ENCODE measurements at regions not wholly inside any gene's neighbourhood (a gene's known extent, or its start where the extent isn't known, plus 50 kb on each side); places are given as distances from the start of the nearest gene placed in this dataset.

GRCh38 chr3:182414586-182414985 is 378.7 kb upstream of the ATP11B start:
- Histone ChIP-seq H4K20me1 (replicated peaks; ENCODE audit: control insufficient read depth, extremely low read depth, insufficient read depth, low read length) (no peaks in the 10 kb centered on the region), H3K27ac (ENCODE audit: insufficient read depth, low read depth, low read length) (no peak overlapping the region), H3K27me3 (ENCODE audit: control insufficient read depth in 2 of 2, insufficient read depth in 2 of 2, low read length in 2 of 2) (no peaks in the 10 kb centered on the region), H3K9me1 (replicated peaks; ENCODE audit: control insufficient read depth, extremely low read depth, insufficient read depth, low read length) (no peaks in the 10 kb centered on the region), H3K36me3 (ENCODE audit: control insufficient read depth in 2 of 2, extremely low read depth in 1 of 2, insufficient read depth in 2 of 2, low read length in 2 of 2) (no peaks in the 10 kb centered on the region), H3K4me2 (ENCODE audit: insufficient read depth, low read length) (no peak overlapping the region), H3K4me1 (ENCODE audit: control insufficient read depth, extremely low read depth, insufficient read depth, low read length) (no peaks in the 10 kb centered on the region), H3K9ac (replicated peaks; ENCODE audit: extremely low read depth, insufficient read depth, low read length) (no peak overlapping the region), H3K9me3 (replicated peaks; ENCODE audit: control insufficient read depth, insufficient read depth, low read length) (no peaks in the 10 kb centered on the region), H3K4me3 (replicated peaks in 1 of 3; ENCODE audit: insufficient read depth in 1 of 3, low read depth in 1 of 3, low read length in 3 of 3) (no peak overlapping the region), H2AFZ (ENCODE audit: low read depth, low read length) (no peak overlapping the region), H3K79me2 (ENCODE audit: control insufficient read depth, insufficient read depth, low read length) (no peaks in the 10 kb centered on the region)
- ChIA-PET CTCF (no interaction called here), POLR2A (no interaction called here)
- TF ChIP-seq EZH2 (IDR thresholded peaks at IDR 0.05; ENCODE audit: borderline replicate concordance, low read depth, low read length, severe bottlenecking) (no peak), MAX (IDR thresholded peaks at IDR 0.05; ENCODE audit: insufficient read depth, insufficient read length) (no peak), POLR2A (IDR thresholded peaks at IDR 0.05; ENCODE audit: low read depth, low read length) (no peak), GATA2 (IDR thresholded peaks at IDR 0.05; ENCODE audit: insufficient read depth, insufficient read length, low read depth, low read length) (no peak), CTCF (IDR thresholded peaks at IDR 0.05; ENCODE audit: extremely low read depth in 1 of 2, insufficient read depth in 1 of 2, low read depth in 1 of 2, low read length in 2 of 2) (no peak), MYC (IDR thresholded peaks at IDR 0.05; ENCODE audit: low read depth, low read length) (no peak), POLR2AphosphoS5 (IDR thresholded peaks at IDR 0.05; ENCODE audit: insufficient read depth, low read depth, low read length) (no peak), JUN (IDR thresholded peaks at IDR 0.05; ENCODE audit: borderline replicate concordance, insufficient read depth, insufficient read length, low read depth) (no peak), FOS (IDR thresholded peaks at IDR 0.05; ENCODE audit: borderline replicate concordance, insufficient read depth, low read length) (no peak)
- DNase-seq (ENCODE audit: low read depth, low spot score) (no peak), FAIRE-seq (no peak)
- no TSS peak for BruUV-seq (replicated peaks)
- intact Hi-C loops (cut with micrococcal nuclease): no loop called here
- dilution Hi-C loops (cut with MboI; ENCODE audit: extremely low pct_ligation_motif_present, low sequenced_read_pairs): no loop called here
